Endothelial cell (in vitro differentiated cells): ENCODE measurements at regions not wholly inside any gene's neighbourhood (a gene's known extent, or its start where the extent isn't known, plus 50 kb on each side); places are given as distances from the start of the nearest gene placed in this dataset.
"Not testable (repeated sequence)": the region's sequence is repeated elsewhere in the genome, so short reads cannot be mapped to it uniquely, and the experiment has no call there.

Source experiments
- DNase-seq: peaks from one replicate; pipeline ENCODE4 v3.0.0; 2021; ENCODE audit warnings: low spot score
- H3K27ac Mint-ChIP-seq: one replicate; pipeline ENCODE4 v1.8.0; 2021; ENCODE audit warnings: mixed read lengths, inconsistent platforms; ENCODE audit not compliant: unreplicated experiment
- H3K27me3 Mint-ChIP-seq: one replicate; pipeline ENCODE4 v1.8.0; 2021; ENCODE audit warnings: mild to moderate bottlenecking, moderate library complexity, mixed read lengths, inconsistent platforms; ENCODE audit not compliant: unreplicated experiment
- H3K36me3 Mint-ChIP-seq: one replicate; pipeline ENCODE4 v1.8.0; 2021; ENCODE audit warnings: mild to moderate bottlenecking, low read depth, mixed read lengths, inconsistent platforms; ENCODE audit not compliant: unreplicated experiment
- H3K4me1 Mint-ChIP-seq: one replicate; pipeline ENCODE4 v1.8.0; 2021; ENCODE audit warnings: mild to moderate bottlenecking, mixed read lengths, inconsistent platforms; ENCODE audit not compliant: unreplicated experiment
- H3K4me3 Mint-ChIP-seq: one replicate; pipeline ENCODE4 v1.8.0; 2021; ENCODE audit warnings: mild to moderate bottlenecking, mixed read lengths, inconsistent platforms; ENCODE audit not compliant: unreplicated experiment
- H3K9me3 Mint-ChIP-seq: one replicate; pipeline ENCODE4 v1.8.0; 2021; ENCODE audit warnings: mixed read lengths, inconsistent platforms; ENCODE audit not compliant: unreplicated experiment
- TF ChIP-seq, protein P1 (sequence below): fragments of 200-600 bp; sonication (generic); IDR thresholded peaks from one replicate; pipeline ENCODE4 v1.5.0; 2021; ENCODE audit warnings: antibody characterized with exemption; ENCODE audit not compliant: unreplicated experiment

DNA sequence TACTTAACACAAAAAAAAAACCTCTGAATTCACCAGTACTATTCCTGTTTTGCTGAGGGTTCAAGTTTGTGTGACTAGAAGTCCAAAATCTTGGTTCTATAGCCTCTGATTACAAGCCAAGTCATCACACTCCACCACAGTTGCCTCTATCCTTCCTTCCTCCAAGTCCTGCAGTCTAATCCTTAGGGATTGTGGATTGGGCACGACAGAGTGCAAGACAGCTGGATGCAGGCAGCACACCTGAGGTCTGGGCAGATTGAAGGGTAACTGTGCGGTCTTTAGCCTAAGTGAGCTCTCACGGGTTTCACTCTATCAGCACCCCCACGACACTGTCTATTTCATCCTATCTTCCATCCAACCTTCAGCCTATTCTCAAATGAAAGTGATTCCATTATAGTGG, 299.4 kb upstream of the ID2 start:
- H3K9me3 Mint-ChIP-seq, result no peaks in the 10 kb centered on the region
- DNase-seq, result no peak
- H3K4me3 Mint-ChIP-seq, result no peak overlapping the region
- peaks cover 6% of the 10 kb centered on the region for H3K27me3 Mint-ChIP-seq
- H3K27ac Mint-ChIP-seq, result no peak overlapping the region
- TF ChIP-seq, protein P1, sequence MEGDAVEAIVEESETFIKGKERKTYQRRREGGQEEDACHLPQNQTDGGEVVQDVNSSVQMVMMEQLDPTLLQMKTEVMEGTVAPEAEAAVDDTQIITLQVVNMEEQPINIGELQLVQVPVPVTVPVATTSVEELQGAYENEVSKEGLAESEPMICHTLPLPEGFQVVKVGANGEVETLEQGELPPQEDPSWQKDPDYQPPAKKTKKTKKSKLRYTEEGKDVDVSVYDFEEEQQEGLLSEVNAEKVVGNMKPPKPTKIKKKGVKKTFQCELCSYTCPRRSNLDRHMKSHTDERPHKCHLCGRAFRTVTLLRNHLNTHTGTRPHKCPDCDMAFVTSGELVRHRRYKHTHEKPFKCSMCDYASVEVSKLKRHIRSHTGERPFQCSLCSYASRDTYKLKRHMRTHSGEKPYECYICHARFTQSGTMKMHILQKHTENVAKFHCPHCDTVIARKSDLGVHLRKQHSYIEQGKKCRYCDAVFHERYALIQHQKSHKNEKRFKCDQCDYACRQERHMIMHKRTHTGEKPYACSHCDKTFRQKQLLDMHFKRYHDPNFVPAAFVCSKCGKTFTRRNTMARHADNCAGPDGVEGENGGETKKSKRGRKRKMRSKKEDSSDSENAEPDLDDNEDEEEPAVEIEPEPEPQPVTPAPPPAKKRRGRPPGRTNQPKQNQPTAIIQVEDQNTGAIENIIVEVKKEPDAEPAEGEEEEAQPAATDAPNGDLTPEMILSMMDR, result no peak
- peaks cover 21% of the 10 kb centered on the region for H3K4me1 Mint-ChIP-seq
- no peaks in the 10 kb centered on the region for H3K36me3 Mint-ChIP-seq

DNA sequence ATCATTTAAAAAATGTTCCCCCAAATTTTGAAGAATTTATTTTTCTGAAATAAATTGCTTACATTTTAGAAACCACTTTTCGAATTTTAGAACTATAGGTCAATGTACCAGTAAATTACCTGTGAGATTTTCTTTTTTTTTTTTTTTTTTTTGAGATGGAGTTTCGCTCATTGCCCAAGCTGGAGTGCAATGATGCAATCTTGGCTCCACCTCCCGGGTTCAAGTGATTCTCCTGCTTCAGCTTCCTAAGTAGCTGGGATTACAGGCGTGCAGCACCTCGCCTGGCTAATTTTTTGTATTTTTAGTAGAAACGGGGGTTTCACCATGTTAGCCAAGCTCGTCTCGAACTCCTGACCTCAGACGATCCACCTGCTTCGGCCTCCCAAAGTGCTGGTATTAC, 295.1 kb upstream of the ID2 start:
- not testable (repeated sequence) for H3K9me3 Mint-ChIP-seq, H3K36me3 Mint-ChIP-seq, H3K4me3 Mint-ChIP-seq, H3K27ac Mint-ChIP-seq, H3K27me3 Mint-ChIP-seq, H3K4me1 Mint-ChIP-seq, DNase-seq

DNA sequence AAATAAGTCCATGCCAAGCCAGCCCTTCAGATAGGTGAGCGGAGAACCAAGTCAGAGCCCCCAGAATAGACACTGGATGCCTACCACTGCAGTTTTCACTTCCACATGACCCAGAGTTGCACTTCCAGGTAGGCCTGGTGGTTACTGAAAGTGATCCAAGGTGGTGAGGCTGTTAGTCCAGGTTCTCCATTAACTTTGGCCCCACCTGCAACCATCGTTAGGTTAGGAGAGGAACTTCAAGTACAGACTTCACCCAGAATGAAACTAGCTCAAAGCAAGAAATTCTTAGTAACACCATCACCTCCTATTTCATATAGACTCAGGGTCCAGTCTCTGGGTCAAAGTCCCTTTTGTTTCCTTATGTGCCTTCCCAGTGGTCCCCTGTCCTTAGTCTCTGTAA, 293.1 kb upstream of the ID2 start:
- no peak for DNase-seq
- H3K4me3 Mint-ChIP-seq, result no peak overlapping the region
- H3K9me3 Mint-ChIP-seq, result no peaks in the 10 kb centered on the region
- H3K36me3 Mint-ChIP-seq, result no peaks in the 10 kb centered on the region
- H3K4me1 Mint-ChIP-seq, result peaks cover 9% of the 10 kb centered on the region
- no peak overlapping the region for H3K27ac Mint-ChIP-seq
- TF ChIP-seq, protein P1, result no peak
- peaks cover 1% of the 10 kb centered on the region for H3K27me3 Mint-ChIP-seq

DNA sequence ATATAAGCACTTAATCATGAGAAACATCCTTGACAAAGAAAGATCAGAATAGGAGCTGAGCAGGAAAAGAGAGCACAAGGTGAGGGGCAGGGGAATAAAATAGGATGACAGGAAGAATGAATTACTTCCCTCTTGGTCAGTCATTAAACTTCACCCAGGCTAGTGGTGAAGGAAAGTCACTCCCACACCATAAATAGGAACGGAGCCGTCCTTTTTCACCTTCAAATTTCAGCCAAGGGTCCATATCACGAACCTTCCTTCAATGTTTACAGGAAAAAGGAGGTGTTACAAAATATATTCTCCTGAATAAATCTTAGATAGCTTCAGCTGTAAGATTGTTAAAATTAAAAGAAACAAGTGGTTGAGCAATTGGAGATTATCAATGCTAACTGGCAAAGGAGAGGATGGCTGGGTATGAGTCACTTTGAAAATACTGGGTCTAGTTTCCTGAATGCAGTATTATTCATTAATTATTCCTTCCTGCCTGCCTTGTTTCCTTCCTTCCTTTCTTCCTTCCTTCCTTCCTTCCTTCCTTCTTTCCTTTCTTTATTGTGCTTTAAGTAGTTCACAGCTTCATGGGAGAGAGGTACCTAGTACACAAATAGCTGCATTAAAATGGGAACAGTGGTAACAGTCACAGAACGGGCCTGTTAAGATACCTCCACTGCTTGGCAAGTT, 292.3 kb upstream of the ID2 start:
- H3K9me3 Mint-ChIP-seq, result no peaks in the 10 kb centered on the region
- no peaks in the 10 kb centered on the region for H3K36me3 Mint-ChIP-seq
- H3K27me3 Mint-ChIP-seq, result peaks cover 1% of the 10 kb centered on the region
- peaks cover 9% of the 10 kb centered on the region for H3K4me1 Mint-ChIP-seq
- DNase-seq, result no peak
- TF ChIP-seq, protein P1, result no peak
- peak overlapping the region; percentile 5 for H3K27ac Mint-ChIP-seq
- H3K4me3 Mint-ChIP-seq, result no peak overlapping the region

DNA sequence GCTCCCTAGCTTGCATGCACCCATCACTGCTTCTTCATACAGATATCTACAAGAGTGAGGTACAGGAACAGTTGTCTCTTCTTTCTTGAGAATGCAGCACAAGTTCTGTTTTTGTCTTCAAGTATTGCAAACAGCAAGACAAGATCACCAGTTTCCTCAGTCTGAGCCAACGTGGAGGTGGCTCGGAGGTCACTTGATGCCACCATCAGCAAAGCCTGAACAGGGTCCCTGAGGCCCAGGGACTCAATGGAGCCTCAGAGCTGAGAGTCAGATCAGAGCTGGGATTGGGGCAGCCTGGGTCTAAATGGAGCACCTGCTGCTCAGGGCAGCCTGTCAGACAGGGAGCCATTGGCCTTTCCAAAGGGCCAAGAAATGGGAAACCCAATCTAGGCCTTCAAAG, 290.7 kb upstream of the ID2 start:
- H3K4me1 Mint-ChIP-seq, result peaks cover 9% of the 10 kb centered on the region
- H3K4me3 Mint-ChIP-seq, result no peak overlapping the region
- TF ChIP-seq, protein P1, result no peak
- peaks cover 1% of the 10 kb centered on the region for H3K27me3 Mint-ChIP-seq
- H3K36me3 Mint-ChIP-seq, result no peaks in the 10 kb centered on the region
- no peak for DNase-seq
- H3K9me3 Mint-ChIP-seq, result no peaks in the 10 kb centered on the region
- no peak overlapping the region for H3K27ac Mint-ChIP-seq
